GM19240 (cell line): ENCODE measurements at regions not wholly inside any gene's neighbourhood (a gene's known extent, or its start where the extent isn't known, plus 50 kb on each side); places are given as distances from the start of the nearest gene placed in this dataset.

Source experiments
- DNase-seq: peaks from one replicate; pipeline ENCODE4 v3.0.0; 2011; ENCODE audit warnings: low spot score; ENCODE audit not compliant: insufficient read length

DNA sequence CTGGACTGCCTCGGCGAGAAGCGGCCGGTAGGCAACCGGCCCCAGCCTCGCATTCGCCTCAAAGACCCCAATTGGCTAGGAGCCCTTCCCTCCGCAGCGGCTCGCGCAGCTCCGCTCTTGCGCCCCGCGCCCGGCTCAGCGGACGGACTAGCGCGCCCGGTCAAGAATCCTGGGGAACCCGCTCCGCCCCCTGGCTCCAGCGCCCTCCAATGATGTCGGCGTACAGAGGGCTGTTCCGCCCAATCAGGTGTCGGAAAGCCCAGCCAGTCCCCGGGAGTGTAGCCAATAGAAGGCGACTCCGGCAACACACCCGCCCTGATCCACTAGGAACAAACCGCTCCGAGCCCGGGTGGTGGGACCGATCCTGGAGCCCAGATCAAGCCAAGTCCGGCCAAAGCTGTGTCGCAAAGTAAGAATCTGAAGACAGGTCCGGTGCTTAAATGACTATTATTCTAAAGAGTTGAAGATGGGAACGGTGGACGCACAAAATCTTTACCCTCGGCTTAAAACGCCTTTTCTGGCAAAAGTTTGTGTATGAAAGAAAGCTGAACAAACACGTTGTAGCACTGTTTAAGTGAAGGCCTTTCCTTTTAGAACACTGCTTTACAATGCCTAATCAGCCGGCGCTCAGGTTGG lies 132.2 kb downstream of the OGFRL1 start:
- no peak for DNase-seq

- no peak for DNase-seq
Observed at GRCh38 chr6:71421611-71422010, 133.0 kb downstream of the OGFRL1 start.

DNA sequence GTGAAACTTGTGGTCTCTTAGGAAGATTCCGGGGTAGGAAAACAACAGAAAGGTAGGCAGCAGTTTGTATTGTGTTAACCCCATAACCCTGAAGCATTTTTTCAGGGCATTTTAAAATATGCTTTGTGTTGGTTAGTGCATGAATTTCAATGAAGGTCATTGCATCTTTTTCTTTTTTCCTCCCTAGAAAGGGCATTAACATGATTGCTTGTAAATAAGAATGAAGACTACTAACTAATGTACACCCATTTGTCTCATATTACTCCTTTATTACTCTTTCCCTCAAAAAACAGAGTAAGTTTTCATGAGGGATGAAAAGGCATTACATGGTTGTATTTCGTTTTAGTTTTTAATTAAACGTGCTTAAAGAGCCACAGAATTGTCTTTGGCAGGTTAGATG lies 141.4 kb downstream of the OGFRL1 start:
- DNase-seq, result no peak

GRCh38 chr6:71433441-71433840 lies 144.8 kb downstream of the OGFRL1 start:
- DNase-seq, result no peak

GRCh38 chr6:71444222-71444621 lies 155.6 kb downstream of the OGFRL1 start:
- no peak for DNase-seq

DNA sequence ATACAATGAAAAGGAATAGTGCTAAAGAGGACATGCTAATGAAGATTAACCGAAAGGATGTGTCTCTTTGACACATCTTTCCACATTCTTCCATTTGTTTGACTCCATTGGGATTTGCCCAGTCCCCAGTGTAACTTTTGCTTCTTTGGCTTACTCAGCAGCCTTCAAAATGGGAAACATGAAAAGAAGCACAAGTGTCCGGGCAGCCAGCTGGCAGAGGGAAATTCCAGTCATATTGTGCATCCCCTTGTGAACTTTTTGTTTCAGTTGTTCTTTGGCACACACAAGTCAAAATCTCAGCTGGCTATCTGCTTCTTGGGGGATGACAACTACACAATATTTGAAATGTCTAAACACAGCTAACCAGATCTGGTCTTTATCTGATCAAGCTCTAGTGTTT lies 157.4 kb downstream of the OGFRL1 start:
- no peak for DNase-seq

DNA sequence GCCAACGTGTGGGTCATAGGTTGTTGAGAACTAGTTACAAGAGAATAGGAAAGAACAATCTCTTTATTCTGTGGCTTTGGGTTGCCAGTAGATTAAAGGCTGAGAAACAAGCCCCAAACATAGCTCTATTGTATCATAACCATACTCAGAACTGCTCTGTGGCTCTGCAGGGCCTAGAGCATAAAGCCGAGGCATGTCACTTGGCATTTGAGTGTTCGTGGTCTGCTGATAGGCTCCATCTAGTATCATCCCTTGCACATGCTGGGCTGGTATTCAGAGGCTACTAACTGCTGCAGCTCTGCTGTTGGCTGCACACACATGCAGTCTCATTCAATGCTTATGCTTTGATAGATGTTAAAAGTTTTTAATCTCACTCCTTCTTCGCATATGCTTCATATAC lies 157.9 kb downstream of the OGFRL1 start:
- DNase-seq, result no peak

- DNase-seq, result no peak
Observed at GRCh38 chr6:71452697-71453370, 164.2 kb downstream of the OGFRL1 start.

DNA sequence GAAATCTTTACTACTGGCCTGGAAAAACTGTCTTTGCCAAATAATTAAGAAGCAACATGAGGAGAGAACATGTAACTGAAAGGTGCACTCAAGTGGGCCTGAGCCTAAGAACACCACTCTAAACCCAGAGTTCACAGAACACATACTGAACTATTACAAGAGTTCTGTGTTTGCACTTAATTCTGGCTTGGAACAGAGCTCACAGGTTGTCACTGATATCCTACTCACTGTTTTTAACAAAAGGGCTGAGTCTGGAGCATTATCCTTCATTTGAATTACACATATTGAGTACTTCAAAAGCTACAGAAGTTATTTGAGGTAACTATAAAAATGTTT lies 164.7 kb downstream of the OGFRL1 start:
- no peak for DNase-seq

GRCh38 chr6:71454056-71454455 lies 165.4 kb downstream of the OGFRL1 start:
- no peak for DNase-seq

DNA sequence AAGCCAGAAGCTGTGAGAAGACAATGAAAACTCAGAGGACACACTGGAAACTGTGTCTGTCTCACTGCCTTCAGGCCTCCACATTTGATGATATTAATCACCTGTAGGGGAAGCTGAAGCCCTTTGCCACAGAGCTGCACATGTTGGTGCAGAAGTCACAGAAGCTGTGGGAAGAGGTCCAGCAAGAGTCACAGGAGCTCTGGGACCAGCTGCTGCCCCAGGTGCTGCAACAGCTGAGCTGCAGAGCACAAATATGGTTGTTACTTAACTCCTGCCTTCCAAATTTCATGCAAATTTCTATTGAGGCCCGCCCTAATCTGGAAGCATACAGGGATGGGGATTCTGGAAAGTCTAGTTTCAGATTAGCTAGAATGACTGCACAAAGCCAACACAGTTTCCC lies 169.3 kb downstream of the OGFRL1 start:
- DNase-seq, result no peak

- no peak for DNase-seq
Observed at GRCh38 chr6:71459162-71459561, 170.6 kb downstream of the OGFRL1 start.

GRCh38 chr6:71460933-71461332 lies 172.3 kb downstream of the OGFRL1 start:
- no peak for DNase-seq

GRCh38 chr6:71463061-71463460 lies 174.4 kb downstream of the OGFRL1 start:
- no peak for DNase-seq

GRCh38 chr6:71465096-71465495 lies 176.5 kb downstream of the OGFRL1 start:
- no peak for DNase-seq

DNA sequence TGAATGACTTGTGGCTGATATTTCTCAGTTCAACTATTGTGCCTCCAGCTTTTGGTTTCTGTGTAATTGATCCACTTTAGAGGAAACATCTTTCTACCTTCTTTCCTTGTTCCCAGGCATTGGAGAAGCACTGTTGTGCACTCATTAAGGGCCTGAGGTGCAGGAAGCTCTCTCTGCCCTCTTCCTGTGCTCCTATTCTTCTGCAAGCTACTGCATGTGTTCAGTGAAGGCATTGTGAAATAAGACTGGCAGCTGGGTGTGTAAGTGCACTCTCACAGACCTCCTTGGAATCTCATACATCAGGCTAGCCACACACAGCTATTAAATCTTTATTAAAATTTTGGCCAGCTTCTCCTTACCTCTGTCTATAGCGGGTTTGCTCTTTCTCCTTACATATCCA lies 177.8 kb downstream of the OGFRL1 start:
- no peak for DNase-seq

GRCh38 chr6:71468038-71468437 lies 179.4 kb downstream of the OGFRL1 start:
- DNase-seq, result no peak

- no peak for DNase-seq
Observed at GRCh38 chr6:71468841-71469700, 180.5 kb downstream of the OGFRL1 start.

GRCh38 chr6:71471718-71472117 lies 183.1 kb downstream of the OGFRL1 start:
- DNase-seq, result no peak

- DNase-seq, result no peak
Observed at GRCh38 chr6:71473926-71474325, 185.3 kb downstream of the OGFRL1 start.

DNA sequence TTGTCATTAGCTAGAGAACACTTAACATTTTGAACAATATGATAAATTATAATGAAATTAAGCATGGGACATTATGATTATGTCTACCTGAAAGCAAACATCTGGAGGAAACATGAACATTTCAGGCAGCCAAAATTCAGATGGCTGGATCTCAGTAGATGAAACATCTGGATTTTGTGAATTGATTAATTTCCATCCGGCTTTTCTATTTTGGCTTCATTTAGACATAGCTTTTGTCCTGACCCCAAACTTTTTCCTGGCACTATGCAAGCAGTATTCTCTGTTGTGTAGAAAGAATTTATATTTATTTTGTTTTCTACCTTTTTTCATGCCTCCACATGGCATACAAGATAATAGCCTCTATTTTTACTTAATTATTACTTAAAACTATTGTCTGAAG lies 186.3 kb downstream of the OGFRL1 start:
- no peak for DNase-seq

- no peak for DNase-seq
Observed at GRCh38 chr6:71476371-71476770, 187.8 kb downstream of the OGFRL1 start.

- no peak for DNase-seq
Observed at GRCh38 chr6:71476872-71477271, 188.3 kb downstream of the OGFRL1 start.
